ENCODE measurements at regions not wholly inside any gene's neighbourhood (a gene's known extent, or its start where the extent isn't known, plus 50 kb on each side); places are given as distances from the start of the nearest gene placed in this dataset.

GRCh38 chr15:62732078-62732477 is 310.5 kb upstream of the TPM1 start:
- no peaks in the 10 kb centered on the region for H3K27me3 ChIP-seq (ENCODE audit: control insufficient read depth, insufficient read depth, low read length)
- DNase-seq (ENCODE audit: low read depth in 2 of 2) = peak in 1 of 2 donors; percentile 65
- H2AFZ ChIP-seq (ENCODE audit: low read length) = no peak overlapping the region
- no peaks in the 10 kb centered on the region for H3K9me3 ChIP-seq (ENCODE audit: control insufficient read depth, insufficient read depth, low read depth, low read length)
- H3K4me3 ChIP-seq (replicated peaks in 1 of 4; ENCODE audit: control extremely low read depth in 1 of 4, insufficient read depth in 1 of 4, low read depth in 3 of 4, low read length in 4 of 4) = no peak overlapping the region
- H4K20me1 ChIP-seq (ENCODE audit: control insufficient read depth, extremely low read depth, insufficient read depth, low read length) = no peaks in the 10 kb centered on the region
- H3K79me2 ChIP-seq (ENCODE audit: control insufficient read depth, insufficient read depth, low read length) = no peaks in the 10 kb centered on the region
- H3K4me2 ChIP-seq (ENCODE audit: extremely low read depth, insufficient read depth, low read length) = no peak overlapping the region
- H3K4me1 ChIP-seq (ENCODE audit: control insufficient read depth, extremely low read depth, insufficient read depth, low read length) = no peaks in the 10 kb centered on the region
- no peak overlapping the region for H3K27ac ChIP-seq (ENCODE audit: insufficient read depth, low read length)
- no peaks in the 10 kb centered on the region for H3K36me3 ChIP-seq (ENCODE audit: control insufficient read depth, insufficient read depth, low read length)
- H3K9ac ChIP-seq (ENCODE audit: insufficient read depth, low read length) = no peak overlapping the region
- no peak for TF ChIP-seq EZH2 (IDR thresholded peaks at IDR 0.05; ENCODE audit: low read length, missing control alignments)
- TF ChIP-seq CTCF (conservative IDR thresholded peaks at IDR 0.05 in 1 of 2, IDR thresholded peaks at IDR 0.05 in 1 of 2; ENCODE audit: low read depth in 1 of 2, low read length in 2 of 2) = no peak

- DNase-seq (ENCODE audit: low read depth in 2 of 2) = no peak
- peaks cover 3% of the 10 kb centered on the region for H3K4me1 ChIP-seq (ENCODE audit: control insufficient read depth, extremely low read depth, insufficient read depth, low read length)
- no peak overlapping the region for H3K4me3 ChIP-seq (replicated peaks in 1 of 4; ENCODE audit: control extremely low read depth in 1 of 4, insufficient read depth in 1 of 4, low read depth in 3 of 4, low read length in 4 of 4)
- H2AFZ ChIP-seq (ENCODE audit: low read length) = no peak overlapping the region
- H4K20me1 ChIP-seq (ENCODE audit: control insufficient read depth, extremely low read depth, insufficient read depth, low read length) = no peaks in the 10 kb centered on the region
- H3K79me2 ChIP-seq (ENCODE audit: control insufficient read depth, insufficient read depth, low read length) = no peaks in the 10 kb centered on the region
- no peaks in the 10 kb centered on the region for H3K36me3 ChIP-seq (ENCODE audit: control insufficient read depth, insufficient read depth, low read length)
- H3K9ac ChIP-seq (ENCODE audit: insufficient read depth, low read length) = no peak overlapping the region
- TF ChIP-seq CTCF (conservative IDR thresholded peaks at IDR 0.05 in 1 of 2, IDR thresholded peaks at IDR 0.05 in 1 of 2; ENCODE audit: low read depth in 1 of 2, low read length in 2 of 2) (no peak), EZH2 (IDR thresholded peaks at IDR 0.05; ENCODE audit: low read length, missing control alignments) (no peak)
- no peaks in the 10 kb centered on the region for H3K9me3 ChIP-seq (ENCODE audit: control insufficient read depth, insufficient read depth, low read depth, low read length)
- H3K27me3 ChIP-seq (ENCODE audit: control insufficient read depth, insufficient read depth, low read length) = no peaks in the 10 kb centered on the region
- H3K27ac ChIP-seq (ENCODE audit: insufficient read depth, low read length) = no peak overlapping the region
- no peak overlapping the region for H3K4me2 ChIP-seq (ENCODE audit: extremely low read depth, insufficient read depth, low read length)
Observed at GRCh38 chr15:62734706-62735105, 307.8 kb upstream of the TPM1 start.

- Histone ChIP-seq H3K4me3 (replicated peaks in 1 of 4; ENCODE audit: control extremely low read depth in 1 of 4, insufficient read depth in 1 of 4, low read depth in 3 of 4, low read length in 4 of 4) (no peak overlapping the region), H3K36me3 (ENCODE audit: control insufficient read depth, insufficient read depth, low read length) (no peaks in the 10 kb centered on the region), H3K4me2 (ENCODE audit: extremely low read depth, insufficient read depth, low read length) (no peak overlapping the region), H3K27ac (ENCODE audit: insufficient read depth, low read length) (no peak overlapping the region), H4K20me1 (ENCODE audit: control insufficient read depth, extremely low read depth, insufficient read depth, low read length) (no peaks in the 10 kb centered on the region), H3K9me3 (ENCODE audit: control insufficient read depth, insufficient read depth, low read depth, low read length) (no peaks in the 10 kb centered on the region), H3K27me3 (ENCODE audit: control insufficient read depth, insufficient read depth, low read length) (no peaks in the 10 kb centered on the region), H2AFZ (ENCODE audit: low read length) (no peak overlapping the region), H3K79me2 (ENCODE audit: control insufficient read depth, insufficient read depth, low read length) (no peaks in the 10 kb centered on the region), H3K9ac (ENCODE audit: insufficient read depth, low read length) (no peak overlapping the region), H3K4me1 (ENCODE audit: control insufficient read depth, extremely low read depth, insufficient read depth, low read length) (peaks cover 3% of the 10 kb centered on the region)
- DNase-seq (ENCODE audit: low read depth in 2 of 2) = no peak
- TF ChIP-seq EZH2 (IDR thresholded peaks at IDR 0.05; ENCODE audit: low read length, missing control alignments) (no peak), CTCF (conservative IDR thresholded peaks at IDR 0.05 in 1 of 2, IDR thresholded peaks at IDR 0.05 in 1 of 2; ENCODE audit: low read depth in 1 of 2, low read length in 2 of 2) (no peak)
Observed at GRCh38 chr15:62736756-62737155, 305.8 kb upstream of the TPM1 start.

Data from fibroblast of lung (primary cell).